Liver (tissue), 8 donors: ENCODE measurements at regions not wholly inside any gene's neighbourhood (a gene's known extent, or its start where the extent isn't known, plus 50 kb on each side); places are given as distances from the start of the nearest gene placed in this dataset.

Experiments
- DNase-seq: peaks from one replicate; pipeline ENCODE4 v3.0.0-alpha.2; 2017; ENCODE audit warnings: low spot score
- H3K27ac ChIP-seq, 2 donors: one replicate each; pipeline ENCODE4 v1.7.0; 2013; ENCODE audit warnings: inconsistent platforms in 2 of 2, low read length in 2 of 2, control low read depth in 1 of 2, low read depth in 1 of 2, mild to moderate bottlenecking in 1 of 2
- H3K27me3 ChIP-seq, 4 donors: one replicate each; pipeline versions ENCODE4 v1.6.1 to v1.7.0; 2013; ENCODE audit warnings: low read length in 3 of 4, inconsistent platforms in 1 of 4, mild to moderate bottlenecking in 1 of 4, moderate library complexity in 1 of 4; ENCODE audit not compliant: control insufficient read depth in 4 of 4, insufficient read depth in 4 of 4
- H3K36me3 ChIP-seq, 4 donors: one replicate each; pipeline versions ENCODE4 v1.6.1 to v1.7.0; 2013; ENCODE audit warnings: low read length in 3 of 4, mild to moderate bottlenecking in 3 of 4, low read depth in 1 of 4, moderate library complexity in 1 of 4; ENCODE audit not compliant: control insufficient read depth in 4 of 4, insufficient read depth in 3 of 4
- H3K4me1 ChIP-seq, 4 donors: one replicate each; pipeline versions ENCODE4 v1.6.1 to v1.7.0; 2013; ENCODE audit warnings: low read length in 3 of 4, mild to moderate bottlenecking in 3 of 4, moderate library complexity in 1 of 4; ENCODE audit not compliant: control insufficient read depth in 4 of 4, insufficient read depth in 4 of 4
- H3K4me3 ChIP-seq, 3 donors: one replicate each; pipeline versions ENCODE4 v1.6.1 to v1.7.0; 2013; ENCODE audit warnings: low read length in 3 of 3, control low read depth in 1 of 3, low read depth in 1 of 3, mild to moderate bottlenecking in 1 of 3
- H3K9ac ChIP-seq, 2 donors: one replicate each; pipeline ENCODE4 v1.7.0; 2013; ENCODE audit warnings: low read length in 2 of 2, mild to moderate bottlenecking in 2 of 2, moderate library complexity in 2 of 2, control low read depth in 1 of 2, low read depth in 1 of 2
- H3K9me3 ChIP-seq, 4 donors: one replicate each; pipeline versions ENCODE4 v1.6.1 to v1.7.0; 2013; ENCODE audit warnings: low read length in 3 of 4; ENCODE audit not compliant: control insufficient read depth in 4 of 4
- ATF3 ChIP-seq: IDR thresholded peaks from 2 replicates; pipeline ENCODE4 v1.6.1; 2016; ENCODE audit warnings: antibody characterized with exemption
- CTCF ChIP-seq: fragments of 150-350 bp; IDR thresholded peaks from 2 replicates; pipeline ENCODE4 v1.5.1; 2017; ENCODE audit warnings: improper control_type of control experiment, low read depth, low read length; ENCODE audit not compliant: missing input control
- EGR1 ChIP-seq, 2 donors: IDR thresholded peaks; 2 replicates each; pipeline ENCODE4 v1.6.1; 2016 to 2018; ENCODE audit warnings: antibody characterized with exemption in 2 of 2, low read depth in 2 of 2
- FOXA2 ChIP-seq: IDR thresholded peaks from 2 replicates; pipeline ENCODE4 v1.6.1; 2016; ENCODE audit warnings: antibody characterized with exemption
- GABPA ChIP-seq, 2 donors: IDR thresholded peaks in 1 of 2; conservative IDR thresholded peaks in 1 of 2; 2 replicates each; pipeline ENCODE4 v1.6.1; 2016; ENCODE audit warnings: antibody characterized with exemption in 2 of 2, mild to moderate bottlenecking in 1 of 2, moderate library complexity in 1 of 2
- HNF4G ChIP-seq: IDR thresholded peaks from 2 replicates; pipeline ENCODE4 v1.6.1; 2016; ENCODE audit warnings: antibody characterized with exemption
- NR2F2 ChIP-seq: IDR thresholded peaks from 2 replicates; pipeline ENCODE4 v1.6.1; 2016; ENCODE audit warnings: antibody characterized with exemption
- RAD21 ChIP-seq, 2 donors: IDR thresholded peaks; 2 replicates each; pipeline ENCODE4 v1.6.1; 2016; ENCODE audit warnings: antibody characterized with exemption in 2 of 2, mild to moderate bottlenecking in 2 of 2
- RXRA ChIP-seq, 2 donors: IDR thresholded peaks; 2 replicates each; pipeline ENCODE4 v1.6.1; 2017 to 2018; ENCODE audit warnings: antibody characterized with exemption in 2 of 2, mild to moderate bottlenecking in 1 of 2
- SP1 ChIP-seq: IDR thresholded peaks from 2 replicates; pipeline ENCODE4 v1.6.1; 2018; ENCODE audit warnings: antibody characterized with exemption, mild to moderate bottlenecking
- TAF1 ChIP-seq: conservative IDR thresholded peaks from 2 replicates; pipeline ENCODE4 v1.6.1; 2016; ENCODE audit warnings: antibody characterized with exemption, mild to moderate bottlenecking
- YY1 ChIP-seq: IDR thresholded peaks from 2 replicates; pipeline ENCODE4 v1.6.1; 2016; ENCODE audit warnings: antibody characterized with exemption, mild to moderate bottlenecking
- ZBTB33 ChIP-seq: IDR thresholded peaks from 2 replicates; pipeline ENCODE4 v1.6.1; 2016; ENCODE audit warnings: antibody characterized with exemption
- WGBS: extraction: QIAGEN DNeasy Blood & Tissue Kit; methylation state at CpG from one replicate; pipeline ENCODE4 v1.1.7; 2013; 5-methylcytosine and 5-hydroxymethylcytosine counted together
- TF ChIP-seq, protein P1 (sequence below): IDR thresholded peaks from 2 replicates; pipeline ENCODE4 v1.6.1; 2016; ENCODE audit warnings: antibody characterized with exemption, mild to moderate bottlenecking
- donor health status: healthy.
- donor health status: healthy.
- donor health status: healthy.
- donor health status: healthy.
- donor health status: healthy.

DNA sequence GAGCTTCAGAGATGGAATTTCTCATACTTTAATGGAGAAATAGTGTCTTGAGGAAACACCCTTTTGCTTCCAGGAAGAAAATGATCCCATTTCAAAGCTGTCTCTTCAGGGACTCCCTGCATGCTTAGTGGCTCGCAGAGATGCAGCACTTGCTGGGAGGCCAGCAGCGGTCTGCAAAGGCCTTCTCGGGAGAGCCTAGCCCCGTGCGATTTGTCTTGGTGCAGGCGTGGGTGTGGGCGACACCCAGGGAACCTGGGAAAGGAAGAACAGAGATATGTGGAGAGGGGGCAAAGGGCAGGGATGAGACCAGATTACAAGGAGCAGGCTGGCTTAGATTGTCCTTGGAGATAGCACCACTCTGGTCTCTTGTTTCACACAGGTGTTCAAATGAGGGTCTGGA, 352.3 kb upstream of the PODXL start:
- Histone ChIP-seq H3K4me3 (no peak overlapping the region), H3K4me1 (no peaks in the 10 kb centered on the region), H3K36me3 (no peaks in the 10 kb centered on the region), H3K27me3 (peaks cover 2 to 15% (median 8%) of the 10 kb centered on the region in 4 donors), H3K9me3 (no peaks in the 10 kb centered on the region), H3K27ac (no peak overlapping the region), H3K9ac (no peak overlapping the region)
- no peak for DNase-seq
- TF ChIP-seq, protein P1, sequence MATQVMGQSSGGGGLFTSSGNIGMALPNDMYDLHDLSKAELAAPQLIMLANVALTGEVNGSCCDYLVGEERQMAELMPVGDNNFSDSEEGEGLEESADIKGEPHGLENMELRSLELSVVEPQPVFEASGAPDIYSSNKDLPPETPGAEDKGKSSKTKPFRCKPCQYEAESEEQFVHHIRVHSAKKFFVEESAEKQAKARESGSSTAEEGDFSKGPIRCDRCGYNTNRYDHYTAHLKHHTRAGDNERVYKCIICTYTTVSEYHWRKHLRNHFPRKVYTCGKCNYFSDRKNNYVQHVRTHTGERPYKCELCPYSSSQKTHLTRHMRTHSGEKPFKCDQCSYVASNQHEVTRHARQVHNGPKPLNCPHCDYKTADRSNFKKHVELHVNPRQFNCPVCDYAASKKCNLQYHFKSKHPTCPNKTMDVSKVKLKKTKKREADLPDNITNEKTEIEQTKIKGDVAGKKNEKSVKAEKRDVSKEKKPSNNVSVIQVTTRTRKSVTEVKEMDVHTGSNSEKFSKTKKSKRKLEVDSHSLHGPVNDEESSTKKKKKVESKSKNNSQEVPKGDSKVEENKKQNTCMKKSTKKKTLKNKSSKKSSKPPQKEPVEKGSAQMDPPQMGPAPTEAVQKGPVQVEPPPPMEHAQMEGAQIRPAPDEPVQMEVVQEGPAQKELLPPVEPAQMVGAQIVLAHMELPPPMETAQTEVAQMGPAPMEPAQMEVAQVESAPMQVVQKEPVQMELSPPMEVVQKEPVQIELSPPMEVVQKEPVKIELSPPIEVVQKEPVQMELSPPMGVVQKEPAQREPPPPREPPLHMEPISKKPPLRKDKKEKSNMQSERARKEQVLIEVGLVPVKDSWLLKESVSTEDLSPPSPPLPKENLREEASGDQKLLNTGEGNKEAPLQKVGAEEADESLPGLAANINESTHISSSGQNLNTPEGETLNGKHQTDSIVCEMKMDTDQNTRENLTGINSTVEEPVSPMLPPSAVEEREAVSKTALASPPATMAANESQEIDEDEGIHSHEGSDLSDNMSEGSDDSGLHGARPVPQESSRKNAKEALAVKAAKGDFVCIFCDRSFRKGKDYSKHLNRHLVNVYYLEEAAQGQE: no peak
- TF ChIP-seq ZBTB33: no peak
- WGBS: 62% methylated on average over 7 of the region's 7 CpGs

GRCh38 chr7:131905471-131905973, 349.1 kb upstream of the PODXL start:
- TF ChIP-seq TAF1 (no peak), RAD21 (IDR thresholded peaks at IDR 0.05) (no peak), RXRA (IDR thresholded peaks at IDR 0.05) (no peak), NR2F2 (no peak), YY1 (no peak), HNF4G (no peak), EGR1 (IDR thresholded peaks at IDR 0.05; ENCODE audit: low read depth in 2 of 2) (no peak), GABPA (IDR thresholded peaks at IDR 0.05 in 1 of 2, conservative IDR thresholded peaks at IDR 0.05 in 1 of 2) (no peak), FOXA2 (no peak), ATF3 (no peak), SP1 (no peak), ZBTB33 (no peak), CTCF (no peak)
- Histone ChIP-seq H3K4me1 (no peaks in the 10 kb centered on the region), H3K4me3 (no peak overlapping the region), H3K36me3 (no peaks in the 10 kb centered on the region), H3K27me3 (peaks cover 2 to 6% (median 3%) of the 10 kb centered on the region in 4 donors), H3K27ac (no peak overlapping the region), H3K9me3 (no peaks in the 10 kb centered on the region), H3K9ac (no peak overlapping the region)
- no peak for DNase-seq
- WGBS: 54% methylated on average over 3 of the region's 3 CpGs
